ENCODE measurements at regions not wholly inside any gene's neighbourhood (a gene's known extent, or its start where the extent isn't known, plus 50 kb on each side); places are given as distances from the start of the nearest gene placed in this dataset.

DNA sequence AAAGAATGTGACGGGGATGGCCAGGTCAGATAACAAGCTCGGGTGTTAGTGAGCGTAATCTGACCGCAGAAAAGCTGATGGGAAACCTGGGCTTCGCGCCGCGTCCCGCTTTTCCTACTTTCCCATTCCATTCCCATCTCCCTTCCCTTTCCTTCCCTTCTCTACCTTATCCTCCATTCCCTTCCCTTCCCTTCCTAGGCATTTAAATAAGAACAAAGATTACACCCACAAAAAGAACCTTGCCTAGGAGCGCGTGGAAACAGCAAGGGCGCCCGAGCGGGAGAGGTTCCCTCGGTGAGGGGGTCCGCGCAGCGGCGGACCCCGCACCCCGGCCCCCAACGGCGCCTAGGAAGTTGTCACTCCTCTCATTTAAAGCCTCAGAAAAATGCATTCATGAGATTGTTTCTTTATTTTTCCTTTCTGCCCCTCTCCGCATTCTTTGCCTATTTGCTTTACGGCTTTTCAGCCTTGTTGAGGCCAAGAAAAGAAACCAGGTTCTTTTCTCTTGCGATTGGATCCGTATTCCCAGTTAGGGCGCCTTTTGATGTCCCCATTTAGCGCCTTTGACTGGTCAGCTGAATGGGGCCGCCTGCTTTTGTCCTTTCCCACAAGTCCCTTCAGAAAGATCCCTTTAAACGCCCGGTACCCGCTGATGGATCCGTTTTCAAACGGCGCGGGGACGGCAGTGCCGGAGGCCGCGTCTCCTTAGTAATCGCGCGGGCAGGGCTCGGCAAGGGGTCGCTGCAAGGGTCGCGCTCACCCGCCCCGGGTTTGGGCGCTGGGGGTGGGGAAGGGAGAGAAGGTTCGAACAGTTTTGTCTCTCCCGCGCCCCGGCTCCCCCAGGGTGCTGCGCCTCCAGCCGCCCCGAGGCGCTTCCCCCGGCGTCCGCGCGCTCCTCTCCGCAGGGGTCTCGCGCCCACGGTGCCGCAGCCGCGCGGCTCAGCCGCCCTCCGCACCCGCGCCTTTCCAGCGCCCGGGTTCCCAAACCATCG, 54.1 kb upstream of the TMEM33 start:
- CTCF ChIA-PET = no interaction called here

GRCh38 chr4:41880022-41880837, 55.0 kb upstream of the TMEM33 start:
- no peaks in the 10 kb centered on the region for H3K9me3 Mint-ChIP-seq (ENCODE audit: low read depth, unreplicated experiment)
- no peak for DNase-seq
- TF ChIP-seq, protein P1, sequence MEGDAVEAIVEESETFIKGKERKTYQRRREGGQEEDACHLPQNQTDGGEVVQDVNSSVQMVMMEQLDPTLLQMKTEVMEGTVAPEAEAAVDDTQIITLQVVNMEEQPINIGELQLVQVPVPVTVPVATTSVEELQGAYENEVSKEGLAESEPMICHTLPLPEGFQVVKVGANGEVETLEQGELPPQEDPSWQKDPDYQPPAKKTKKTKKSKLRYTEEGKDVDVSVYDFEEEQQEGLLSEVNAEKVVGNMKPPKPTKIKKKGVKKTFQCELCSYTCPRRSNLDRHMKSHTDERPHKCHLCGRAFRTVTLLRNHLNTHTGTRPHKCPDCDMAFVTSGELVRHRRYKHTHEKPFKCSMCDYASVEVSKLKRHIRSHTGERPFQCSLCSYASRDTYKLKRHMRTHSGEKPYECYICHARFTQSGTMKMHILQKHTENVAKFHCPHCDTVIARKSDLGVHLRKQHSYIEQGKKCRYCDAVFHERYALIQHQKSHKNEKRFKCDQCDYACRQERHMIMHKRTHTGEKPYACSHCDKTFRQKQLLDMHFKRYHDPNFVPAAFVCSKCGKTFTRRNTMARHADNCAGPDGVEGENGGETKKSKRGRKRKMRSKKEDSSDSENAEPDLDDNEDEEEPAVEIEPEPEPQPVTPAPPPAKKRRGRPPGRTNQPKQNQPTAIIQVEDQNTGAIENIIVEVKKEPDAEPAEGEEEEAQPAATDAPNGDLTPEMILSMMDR (IDR thresholded peaks at IDR 0.05; ENCODE audit: unreplicated experiment) = no peak
- H3K4me1 Mint-ChIP-seq (ENCODE audit: low read depth, unreplicated experiment) = no peaks in the 10 kb centered on the region
- H3K27ac Mint-ChIP-seq (ENCODE audit: unreplicated experiment) = no peak overlapping the region
- peaks cover 24% of the 10 kb centered on the region for H3K27me3 Mint-ChIP-seq (ENCODE audit: unreplicated experiment)
- BruUV-seq (replicated peaks) = no TSS peak
- H3K4me3 Mint-ChIP-seq (ENCODE audit: low read depth, unreplicated experiment) = no peak overlapping the region
- CTCF ChIA-PET = no interaction called here
- intact Hi-C loops (cut with micrococcal nuclease; ENCODE audit: unreplicated experiment) = loop anchor here (10.0 kb wide), 1 partner anchor 85 kb away; no protein-coding TSS in a partner anchor
- H3K36me3 Mint-ChIP-seq (ENCODE audit: insufficient read depth, unreplicated experiment) = peaks cover 13% of the 10 kb centered on the region

More for the DNA sequence above, 54.1 kb upstream of the TMEM33 start:
- DNase-seq = no peak
- H3K27ac Mint-ChIP-seq (ENCODE audit: unreplicated experiment) = no peak overlapping the region
- TF ChIP-seq, protein P1 (IDR thresholded peaks at IDR 0.05; ENCODE audit: unreplicated experiment) = no peak
- H3K9me3 Mint-ChIP-seq (ENCODE audit: low read depth, unreplicated experiment) = no peaks in the 10 kb centered on the region
- peaks cover 24% of the 10 kb centered on the region for H3K27me3 Mint-ChIP-seq (ENCODE audit: unreplicated experiment)
- no peaks in the 10 kb centered on the region for H3K4me1 Mint-ChIP-seq (ENCODE audit: low read depth, unreplicated experiment)
- BruUV-seq (replicated peaks) = no TSS peak
- intact Hi-C loops (cut with micrococcal nuclease; ENCODE audit: unreplicated experiment) = loop anchor here (10.0 kb wide), 1 partner anchor 86 kb away; no protein-coding TSS in a partner anchor
- peak overlapping the region; percentile 60 for H3K4me3 Mint-ChIP-seq (ENCODE audit: low read depth, unreplicated experiment)
- H3K36me3 Mint-ChIP-seq (ENCODE audit: insufficient read depth, unreplicated experiment) = peaks cover 13% of the 10 kb centered on the region

DNA sequence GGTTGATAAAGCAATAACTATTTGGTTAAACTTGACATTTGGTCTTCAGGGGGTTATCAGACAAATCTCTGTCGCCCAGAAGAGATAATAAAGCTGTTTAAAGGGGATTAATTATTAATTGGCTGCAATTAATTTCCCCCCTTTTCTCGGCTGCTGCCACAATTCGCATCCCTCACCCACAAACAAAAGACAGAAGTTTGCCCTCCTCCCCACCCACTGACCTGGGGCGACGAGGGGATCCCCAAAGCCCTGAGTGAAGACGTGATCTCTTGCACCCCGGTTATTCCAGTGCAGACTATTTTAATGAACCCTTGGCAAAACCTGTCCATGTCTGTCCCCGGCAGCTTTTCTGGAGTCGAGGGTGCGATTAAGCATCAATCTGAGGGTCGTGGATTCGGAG, 55.7 kb upstream of the TMEM33 start:
- Mint-ChIP-seq H3K27ac (ENCODE audit: unreplicated experiment) (no peak overlapping the region), H3K4me1 (ENCODE audit: low read depth, unreplicated experiment) (no peaks in the 10 kb centered on the region), H3K36me3 (ENCODE audit: insufficient read depth, unreplicated experiment) (peaks cover 13% of the 10 kb centered on the region), H3K4me3 (ENCODE audit: low read depth, unreplicated experiment) (no peak overlapping the region), H3K27me3 (ENCODE audit: unreplicated experiment) (peaks cover 24% of the 10 kb centered on the region), H3K9me3 (ENCODE audit: low read depth, unreplicated experiment) (no peaks in the 10 kb centered on the region)
- intact Hi-C loops (cut with micrococcal nuclease; ENCODE audit: unreplicated experiment) = no loop called here
- CTCF ChIA-PET = no interaction called here
- no TSS peak for BruUV-seq (replicated peaks)
- TF ChIP-seq, protein P1 (IDR thresholded peaks at IDR 0.05; ENCODE audit: unreplicated experiment) = no peak
- no peak for DNase-seq

DNA sequence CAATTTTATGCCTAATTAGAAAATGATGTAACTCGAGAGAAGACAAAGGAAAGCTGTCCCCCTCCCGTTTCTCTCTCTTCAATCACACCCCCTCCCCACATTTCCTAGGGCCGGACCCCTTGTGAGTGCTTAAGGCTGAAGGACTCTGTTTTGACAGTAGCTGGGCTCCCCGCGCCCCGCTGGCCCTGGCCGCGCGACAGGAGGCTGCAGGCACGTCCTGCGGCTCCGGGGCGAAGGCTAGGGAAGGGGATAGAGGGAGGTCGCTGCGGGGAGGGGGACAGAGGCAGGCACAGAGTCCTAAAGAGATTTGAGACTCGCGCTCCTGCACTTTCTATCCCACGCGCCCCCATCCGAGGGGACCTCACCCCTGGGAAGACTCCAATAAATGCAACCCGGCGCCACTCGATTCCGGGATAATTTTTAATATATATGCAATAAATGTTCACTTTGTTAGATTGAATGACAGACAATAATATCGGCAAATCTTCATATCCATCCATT, 56.2 kb upstream of the TMEM33 start:
- no peaks in the 10 kb centered on the region for H3K4me1 Mint-ChIP-seq (ENCODE audit: low read depth, unreplicated experiment)
- CTCF ChIA-PET = no interaction called here
- H3K36me3 Mint-ChIP-seq (ENCODE audit: insufficient read depth, unreplicated experiment) = peaks cover 13% of the 10 kb centered on the region
- TF ChIP-seq, protein P1 (IDR thresholded peaks at IDR 0.05; ENCODE audit: unreplicated experiment) = no peak
- no peaks in the 10 kb centered on the region for H3K9me3 Mint-ChIP-seq (ENCODE audit: low read depth, unreplicated experiment)
- H3K4me3 Mint-ChIP-seq (ENCODE audit: low read depth, unreplicated experiment) = no peak overlapping the region
- no TSS peak for BruUV-seq (replicated peaks)
- no peak for DNase-seq
- H3K27ac Mint-ChIP-seq (ENCODE audit: unreplicated experiment) = no peak overlapping the region
- peaks cover 24% of the 10 kb centered on the region for H3K27me3 Mint-ChIP-seq (ENCODE audit: unreplicated experiment)
- intact Hi-C loops (cut with micrococcal nuclease; ENCODE audit: unreplicated experiment) = no loop called here

Measured in Calu3 (cell line).